ENCODE measurements at regions not wholly inside any gene's neighbourhood (a gene's known extent, or its start where the extent isn't known, plus 50 kb on each side); places are given as distances from the start of the nearest gene placed in this dataset.

GRCh38 chr14:100435459-100435858, 112.3 kb downstream of the SLC25A47 start:
- H3K4me1 Mint-ChIP-seq (ENCODE audit: low read depth), result peaks cover 26% of the 10 kb centered on the region
- no peaks in the 10 kb centered on the region for H3K27me3 Mint-ChIP-seq
- H3K27ac Mint-ChIP-seq, result no peak overlapping the region
- H3K4me3 Mint-ChIP-seq, result no peak overlapping the region
- no peaks in the 10 kb centered on the region for H3K9me3 Mint-ChIP-seq
- H3K36me3 Mint-ChIP-seq (ENCODE audit: low read depth), result no peaks in the 10 kb centered on the region

- H3K9me3 Mint-ChIP-seq, result no peaks in the 10 kb centered on the region
- H3K27ac Mint-ChIP-seq, result no peak overlapping the region
- H3K4me1 Mint-ChIP-seq (ENCODE audit: low read depth), result peaks cover 33% of the 10 kb centered on the region
Measured at GRCh38 chr14:100436745-100437406, 113.7 kb downstream of the SLC25A47 start.

GRCh38 chr14:100438271-100438670, 115.1 kb downstream of the SLC25A47 start:
- peaks cover 33% of the 10 kb centered on the region for H3K4me1 Mint-ChIP-seq (ENCODE audit: low read depth)
- H3K36me3 Mint-ChIP-seq (ENCODE audit: low read depth), result no peaks in the 10 kb centered on the region
- no peak overlapping the region for H3K4me3 Mint-ChIP-seq
- H3K27ac Mint-ChIP-seq, result no peak overlapping the region
- no peaks in the 10 kb centered on the region for H3K27me3 Mint-ChIP-seq
- no peaks in the 10 kb centered on the region for H3K9me3 Mint-ChIP-seq

More at GRCh38 chr14:100436745-100437406, 113.7 kb downstream of the SLC25A47 start:
- Mint-ChIP-seq H3K4me3 (no peak overlapping the region), H3K36me3 (ENCODE audit: low read depth) (no peaks in the 10 kb centered on the region), H3K27me3 (no peaks in the 10 kb centered on the region)

GRCh38 chr14:100438678-100439592, 115.8 kb downstream of the SLC25A47 start:
- no peaks in the 10 kb centered on the region for H3K9me3 Mint-ChIP-seq
- H3K4me3 Mint-ChIP-seq, result no peak overlapping the region
- H3K27me3 Mint-ChIP-seq, result no peaks in the 10 kb centered on the region
- no peaks in the 10 kb centered on the region for H3K36me3 Mint-ChIP-seq (ENCODE audit: low read depth)
- peaks cover 33% of the 10 kb centered on the region for H3K4me1 Mint-ChIP-seq (ENCODE audit: low read depth)
- H3K27ac Mint-ChIP-seq, result no peak overlapping the region

- H3K9me3 Mint-ChIP-seq, result no peaks in the 10 kb centered on the region
- H3K4me1 Mint-ChIP-seq (ENCODE audit: low read depth), result peaks cover 26% of the 10 kb centered on the region
- H3K36me3 Mint-ChIP-seq (ENCODE audit: low read depth), result no peaks in the 10 kb centered on the region
- no peaks in the 10 kb centered on the region for H3K27me3 Mint-ChIP-seq
- no peak overlapping the region for H3K27ac Mint-ChIP-seq
- H3K4me3 Mint-ChIP-seq, result no peak overlapping the region
Measured at GRCh38 chr14:100439781-100440180, 116.6 kb downstream of the SLC25A47 start.

- no peak overlapping the region for H3K4me3 Mint-ChIP-seq
- no peaks in the 10 kb centered on the region for H3K36me3 Mint-ChIP-seq (ENCODE audit: low read depth)
- peaks cover 26% of the 10 kb centered on the region for H3K4me1 Mint-ChIP-seq (ENCODE audit: low read depth)
- no peaks in the 10 kb centered on the region for H3K9me3 Mint-ChIP-seq
- H3K27me3 Mint-ChIP-seq, result no peaks in the 10 kb centered on the region
- no peak overlapping the region for H3K27ac Mint-ChIP-seq
Measured at GRCh38 chr14:100440207-100440631, 117.1 kb downstream of the SLC25A47 start.

GRCh38 chr14:100440758-100441203, 117.6 kb downstream of the SLC25A47 start:
- H3K27ac Mint-ChIP-seq, result no peak overlapping the region
- H3K9me3 Mint-ChIP-seq, result no peaks in the 10 kb centered on the region
- H3K36me3 Mint-ChIP-seq (ENCODE audit: low read depth), result no peaks in the 10 kb centered on the region
- no peaks in the 10 kb centered on the region for H3K27me3 Mint-ChIP-seq
- H3K4me3 Mint-ChIP-seq, result no peak overlapping the region
- peaks cover 26% of the 10 kb centered on the region for H3K4me1 Mint-ChIP-seq (ENCODE audit: low read depth)

GRCh38 chr14:100441271-100441947, 118.3 kb downstream of the SLC25A47 start:
- Mint-ChIP-seq H3K36me3 (ENCODE audit: low read depth) (no peaks in the 10 kb centered on the region), H3K27me3 (no peaks in the 10 kb centered on the region), H3K27ac (no peak overlapping the region), H3K9me3 (no peaks in the 10 kb centered on the region), H3K4me1 (ENCODE audit: low read depth) (peaks cover 26% of the 10 kb centered on the region), H3K4me3 (no peak overlapping the region)

- H3K36me3 Mint-ChIP-seq (ENCODE audit: low read depth), result no peaks in the 10 kb centered on the region
- H3K4me1 Mint-ChIP-seq (ENCODE audit: low read depth), result peaks cover 28% of the 10 kb centered on the region
- no peak overlapping the region for H3K27ac Mint-ChIP-seq
- H3K4me3 Mint-ChIP-seq, result no peak overlapping the region
- H3K27me3 Mint-ChIP-seq, result no peaks in the 10 kb centered on the region
- no peaks in the 10 kb centered on the region for H3K9me3 Mint-ChIP-seq
Measured at GRCh38 chr14:100442036-100442435, 118.9 kb downstream of the SLC25A47 start.

- Mint-ChIP-seq H3K9me3 (no peaks in the 10 kb centered on the region), H3K36me3 (ENCODE audit: low read depth) (no peaks in the 10 kb centered on the region)
Measured at GRCh38 chr14:100442498-100443490, 119.7 kb downstream of the SLC25A47 start.

GRCh38 chr14:100443603-100444002, 120.5 kb downstream of the SLC25A47 start:
- Mint-ChIP-seq H3K27me3 (no peaks in the 10 kb centered on the region), H3K27ac (no peak overlapping the region), H3K9me3 (no peaks in the 10 kb centered on the region)

More at GRCh38 chr14:100442498-100443490, 119.7 kb downstream of the SLC25A47 start:
- Mint-ChIP-seq H3K4me1 (ENCODE audit: low read depth) (peaks cover 35% of the 10 kb centered on the region), H3K27me3 (no peaks in the 10 kb centered on the region), H3K4me3 (no peak overlapping the region), H3K27ac (no peak overlapping the region)

GRCh38 chr14:100445436-100446088, 122.4 kb downstream of the SLC25A47 start:
- Mint-ChIP-seq H3K36me3 (ENCODE audit: low read depth) (no peaks in the 10 kb centered on the region), H3K27ac (no peak overlapping the region), H3K9me3 (no peaks in the 10 kb centered on the region), H3K4me3 (no peak overlapping the region), H3K27me3 (no peaks in the 10 kb centered on the region), H3K4me1 (ENCODE audit: low read depth) (peaks cover 15% of the 10 kb centered on the region)

More at GRCh38 chr14:100443603-100444002, 120.5 kb downstream of the SLC25A47 start:
- Mint-ChIP-seq H3K4me1 (ENCODE audit: low read depth) (peaks cover 32% of the 10 kb centered on the region), H3K36me3 (ENCODE audit: low read depth) (no peaks in the 10 kb centered on the region), H3K4me3 (no peak overlapping the region)

- H3K27ac Mint-ChIP-seq, result no peak overlapping the region
- H3K27me3 Mint-ChIP-seq, result no peaks in the 10 kb centered on the region
- no peak overlapping the region for H3K4me3 Mint-ChIP-seq
- H3K4me1 Mint-ChIP-seq (ENCODE audit: low read depth), result peaks cover 11% of the 10 kb centered on the region
- H3K9me3 Mint-ChIP-seq, result no peaks in the 10 kb centered on the region
- no peaks in the 10 kb centered on the region for H3K36me3 Mint-ChIP-seq (ENCODE audit: low read depth)
Measured at GRCh38 chr14:100446572-100446971, 123.4 kb downstream of the SLC25A47 start.
